Kidney epithelial cell (primary cell): ENCODE measurements at regions not wholly inside any gene's neighbourhood (a gene's known extent, or its start where the extent isn't known, plus 50 kb on each side); places are given as distances from the start of the nearest gene placed in this dataset.
"Not testable (repeated sequence)": the region's sequence is repeated elsewhere in the genome, so short reads cannot be mapped to it uniquely, and the experiment has no call there.

ENCODE experiments used
- DNase-seq: peaks from one replicate; pipeline ENCODE4 v3.0.0-alpha.2; 2010; ENCODE audit warnings: low read depth
- H3K27me3 ChIP-seq: 2 replicates; pipeline ENCODE4 v1.6.0; 2011; ENCODE audit warnings: low read length; ENCODE audit not compliant: control insufficient read depth, insufficient read depth
- H3K36me3 ChIP-seq: 2 replicates; pipeline ENCODE4 v1.5.1; 2011; ENCODE audit warnings: low read length; ENCODE audit not compliant: control insufficient read depth, insufficient read depth
- H3K4me3 ChIP-seq: 2 replicates; pipeline ENCODE4 v1.5.1; 2011; ENCODE audit warnings: low read depth, mild to moderate bottlenecking, control low read depth, low read length
- TF ChIP-seq, protein P1 (sequence below): IDR thresholded peaks from 2 replicates; pipeline ENCODE4 v1.5.1; 2011; ENCODE audit warnings: mild to moderate bottlenecking, moderate library complexity, low read length, control low read depth, inconsistent platforms; ENCODE audit not compliant: insufficient read depth, poor library complexity, severe bottlenecking

DNA sequence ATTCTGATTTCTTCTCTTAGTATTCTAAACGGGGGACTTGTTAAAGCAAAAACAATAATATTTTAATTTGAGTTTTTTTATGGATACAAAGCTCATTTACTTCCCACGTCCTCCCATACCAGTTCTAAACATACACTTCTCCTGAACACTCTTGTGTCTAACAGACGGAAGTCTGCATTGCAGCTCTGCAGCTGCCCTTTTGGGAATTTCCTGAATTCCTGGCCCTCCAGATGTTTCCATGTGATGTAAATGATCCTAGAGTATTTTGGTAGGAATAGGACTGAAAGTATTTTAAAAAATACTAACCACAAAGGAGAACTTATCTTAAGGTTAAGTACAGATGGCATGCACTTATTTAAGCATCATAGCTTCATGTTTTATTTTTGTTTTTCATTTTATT, 886.7 kb downstream of the TBC1D32 start:
- no peak overlapping the region for H3K4me3 ChIP-seq
- TF ChIP-seq, protein P1, sequence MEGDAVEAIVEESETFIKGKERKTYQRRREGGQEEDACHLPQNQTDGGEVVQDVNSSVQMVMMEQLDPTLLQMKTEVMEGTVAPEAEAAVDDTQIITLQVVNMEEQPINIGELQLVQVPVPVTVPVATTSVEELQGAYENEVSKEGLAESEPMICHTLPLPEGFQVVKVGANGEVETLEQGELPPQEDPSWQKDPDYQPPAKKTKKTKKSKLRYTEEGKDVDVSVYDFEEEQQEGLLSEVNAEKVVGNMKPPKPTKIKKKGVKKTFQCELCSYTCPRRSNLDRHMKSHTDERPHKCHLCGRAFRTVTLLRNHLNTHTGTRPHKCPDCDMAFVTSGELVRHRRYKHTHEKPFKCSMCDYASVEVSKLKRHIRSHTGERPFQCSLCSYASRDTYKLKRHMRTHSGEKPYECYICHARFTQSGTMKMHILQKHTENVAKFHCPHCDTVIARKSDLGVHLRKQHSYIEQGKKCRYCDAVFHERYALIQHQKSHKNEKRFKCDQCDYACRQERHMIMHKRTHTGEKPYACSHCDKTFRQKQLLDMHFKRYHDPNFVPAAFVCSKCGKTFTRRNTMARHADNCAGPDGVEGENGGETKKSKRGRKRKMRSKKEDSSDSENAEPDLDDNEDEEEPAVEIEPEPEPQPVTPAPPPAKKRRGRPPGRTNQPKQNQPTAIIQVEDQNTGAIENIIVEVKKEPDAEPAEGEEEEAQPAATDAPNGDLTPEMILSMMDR = no peak
- no peak for DNase-seq
- H3K36me3 ChIP-seq = no peaks in the 10 kb centered on the region
- no peaks in the 10 kb centered on the region for H3K27me3 ChIP-seq

DNA sequence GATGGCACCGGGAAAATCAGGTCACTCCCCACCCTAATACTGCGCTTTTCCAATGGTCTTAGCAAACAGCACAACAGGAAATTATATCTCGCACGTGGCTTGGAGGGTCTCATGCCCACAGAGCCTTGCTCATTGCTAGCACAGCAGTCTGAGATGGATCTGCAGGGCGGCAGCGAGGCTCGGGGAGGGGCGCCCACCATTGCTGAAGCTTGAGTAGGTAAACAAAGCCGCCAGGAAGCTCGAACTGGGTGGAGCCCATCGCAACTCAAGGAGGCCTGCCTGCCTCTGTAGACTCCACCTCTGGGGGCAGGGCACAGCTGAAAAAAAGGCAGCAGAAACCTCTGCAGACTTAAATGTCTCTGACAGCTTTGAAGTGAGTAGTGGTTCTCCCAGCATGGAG, 901.4 kb downstream of the TBC1D32 start:
- DNase-seq, H3K27me3 ChIP-seq, H3K36me3 ChIP-seq, H3K4me3 ChIP-seq: not testable (repeated sequence)

DNA sequence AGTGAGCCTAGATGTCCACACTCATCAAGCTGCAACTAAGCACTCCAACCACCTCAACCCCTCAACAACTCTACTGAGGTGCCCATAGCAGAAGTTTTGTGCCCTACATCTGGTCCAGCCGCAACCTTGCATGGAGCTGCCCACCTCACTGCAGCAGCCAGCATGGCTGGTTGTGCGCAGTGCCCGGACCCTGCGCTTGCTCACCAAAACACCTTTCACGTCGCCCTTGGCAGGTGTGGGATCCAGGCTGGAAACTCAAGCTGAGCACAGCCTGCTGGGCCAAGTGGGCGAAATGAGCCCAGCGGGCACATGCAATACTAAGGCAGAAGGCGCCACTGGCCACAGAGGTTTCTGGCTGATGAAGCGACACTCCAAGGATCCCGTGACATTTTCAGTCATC, 902.4 kb downstream of the TBC1D32 start:
- Histone ChIP-seq H3K4me3 (no peak overlapping the region), H3K27me3 (no peaks in the 10 kb centered on the region), H3K36me3 (no peaks in the 10 kb centered on the region)
- TF ChIP-seq, protein P1 = no peak
- DNase-seq = no peak

DNA sequence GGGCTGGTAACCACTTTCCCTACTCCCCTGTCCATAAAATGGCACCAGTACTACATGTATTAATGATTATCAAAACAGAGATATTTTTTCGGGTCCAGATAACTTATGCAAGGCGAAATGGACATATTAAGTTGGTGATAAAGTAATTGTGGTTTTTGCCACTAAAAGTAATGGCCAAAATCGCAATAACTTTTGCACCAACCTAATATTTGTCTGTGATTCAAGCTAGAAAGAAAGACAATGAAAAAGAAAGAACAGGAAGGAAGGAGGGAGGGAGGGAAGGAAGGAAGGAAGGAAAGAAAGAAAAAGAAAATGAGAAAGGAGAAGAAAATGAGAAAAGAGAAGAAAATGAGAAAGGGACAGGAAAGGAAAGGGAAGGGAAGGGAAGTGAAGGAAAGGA, 922.9 kb downstream of the TBC1D32 start:
- H3K36me3 ChIP-seq = no peaks in the 10 kb centered on the region
- H3K4me3 ChIP-seq = no peak overlapping the region
- no peaks in the 10 kb centered on the region for H3K27me3 ChIP-seq
- TF ChIP-seq, protein P1 = no peak
- DNase-seq = no peak

DNA sequence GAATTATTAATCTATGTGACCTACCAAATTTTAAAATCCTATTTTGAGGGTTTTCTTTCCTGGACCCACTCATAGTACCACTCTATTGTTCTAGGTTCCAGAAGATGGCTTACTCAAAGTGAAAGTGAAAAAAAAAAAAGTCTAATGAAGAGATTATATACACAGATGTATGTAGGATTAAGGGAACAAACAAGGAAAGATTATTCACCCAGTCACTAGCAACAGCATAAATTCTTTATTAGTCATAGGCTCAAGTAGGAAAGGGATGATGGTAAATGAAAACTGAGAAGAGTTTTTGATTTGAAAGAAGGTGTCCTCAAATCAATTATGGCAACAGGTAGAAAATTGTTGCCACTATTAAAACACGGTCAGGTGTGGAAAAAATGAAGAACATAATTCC, 923.7 kb downstream of the TBC1D32 start:
- no peaks in the 10 kb centered on the region for H3K27me3 ChIP-seq
- TF ChIP-seq, protein P1 = no peak
- no peak for DNase-seq
- no peak overlapping the region for H3K4me3 ChIP-seq
- H3K36me3 ChIP-seq = no peaks in the 10 kb centered on the region

DNA sequence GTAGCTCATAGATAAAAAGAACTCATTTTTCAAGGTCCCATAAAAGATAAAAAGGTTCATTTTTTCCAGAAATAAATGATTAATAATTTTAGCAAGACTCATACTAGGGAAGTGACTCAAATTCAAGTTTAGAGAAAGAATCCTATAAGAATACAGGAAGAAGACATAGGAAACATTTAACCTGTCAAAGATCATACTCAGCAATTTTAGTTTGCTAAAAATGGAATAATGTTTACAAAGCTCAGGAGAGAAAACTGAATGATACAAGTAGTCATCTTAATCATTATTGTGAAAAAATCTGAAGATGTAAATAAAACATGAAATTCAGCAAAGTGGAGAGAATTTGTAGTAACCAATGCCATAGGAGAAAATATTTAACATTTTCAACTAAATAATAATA, 926.6 kb downstream of the TBC1D32 start:
- TF ChIP-seq, protein P1 = no peak
- no peak for DNase-seq
- no peaks in the 10 kb centered on the region for H3K27me3 ChIP-seq
- H3K36me3 ChIP-seq = no peaks in the 10 kb centered on the region
- no peak overlapping the region for H3K4me3 ChIP-seq
